WERI-Rb-1 (cell line): ENCODE measurements at regions not wholly inside any gene's neighbourhood (a gene's known extent, or its start where the extent isn't known, plus 50 kb on each side); places are given as distances from the start of the nearest gene placed in this dataset.
A peak's percentile ranks its signal among the peaks of the same experiment; 100 is the strongest.

Source experiments
- DNase-seq: peaks from one replicate; pipeline ENCODE4 v3.0.0-alpha.2; 2020
- H3K27ac ChIP-seq: fragments of 250-450 bp; sonication (Bioruptor Pico); 2 replicates; pipeline ENCODE4 v1.5.1; 2020; ENCODE audit warnings: mild to moderate bottlenecking, moderate library complexity
- H3K27me3 ChIP-seq: fragments of 250-450 bp; sonication (Bioruptor Pico); 2 replicates; pipeline ENCODE4 v1.5.1; 2021; ENCODE audit warnings: mild to moderate bottlenecking, low read depth, moderate library complexity; ENCODE audit not compliant: insufficient read depth, severe bottlenecking
- H3K36me3 ChIP-seq: fragments of 250-450 bp; sonication (Bioruptor Pico); 2 replicates; pipeline ENCODE4 v1.5.1; 2020; ENCODE audit warnings: mild to moderate bottlenecking, moderate library complexity
- H3K4me3 ChIP-seq: 2 replicates; pipeline ENCODE4 v1.5.1; 2011; ENCODE audit warnings: low read depth, mild to moderate bottlenecking, control low read depth, low read length
- H3K9me3 ChIP-seq: fragments of 250-450 bp; sonication (Bioruptor Pico); 2 replicates; pipeline ENCODE4 v1.5.1; 2021; ENCODE audit warnings: mild to moderate bottlenecking, moderate library complexity; ENCODE audit not compliant: severe bottlenecking
- TF ChIP-seq, protein P1 (sequence below): IDR thresholded peaks from 2 replicates; pipeline ENCODE4 v1.5.1; 2011; ENCODE audit warnings: low read depth, mild to moderate bottlenecking, control low read depth, inconsistent platforms, low read length

- TF ChIP-seq, protein P1, sequence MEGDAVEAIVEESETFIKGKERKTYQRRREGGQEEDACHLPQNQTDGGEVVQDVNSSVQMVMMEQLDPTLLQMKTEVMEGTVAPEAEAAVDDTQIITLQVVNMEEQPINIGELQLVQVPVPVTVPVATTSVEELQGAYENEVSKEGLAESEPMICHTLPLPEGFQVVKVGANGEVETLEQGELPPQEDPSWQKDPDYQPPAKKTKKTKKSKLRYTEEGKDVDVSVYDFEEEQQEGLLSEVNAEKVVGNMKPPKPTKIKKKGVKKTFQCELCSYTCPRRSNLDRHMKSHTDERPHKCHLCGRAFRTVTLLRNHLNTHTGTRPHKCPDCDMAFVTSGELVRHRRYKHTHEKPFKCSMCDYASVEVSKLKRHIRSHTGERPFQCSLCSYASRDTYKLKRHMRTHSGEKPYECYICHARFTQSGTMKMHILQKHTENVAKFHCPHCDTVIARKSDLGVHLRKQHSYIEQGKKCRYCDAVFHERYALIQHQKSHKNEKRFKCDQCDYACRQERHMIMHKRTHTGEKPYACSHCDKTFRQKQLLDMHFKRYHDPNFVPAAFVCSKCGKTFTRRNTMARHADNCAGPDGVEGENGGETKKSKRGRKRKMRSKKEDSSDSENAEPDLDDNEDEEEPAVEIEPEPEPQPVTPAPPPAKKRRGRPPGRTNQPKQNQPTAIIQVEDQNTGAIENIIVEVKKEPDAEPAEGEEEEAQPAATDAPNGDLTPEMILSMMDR, result no peak
- no peaks in the 10 kb centered on the region for H3K9me3 ChIP-seq
- no peak overlapping the region for H3K4me3 ChIP-seq
- H3K27me3 ChIP-seq, result no peaks in the 10 kb centered on the region
- no peaks in the 10 kb centered on the region for H3K36me3 ChIP-seq
- DNase-seq, result no peak
- H3K27ac ChIP-seq, result no peak overlapping the region
These were observed 52.1 kb upstream of the LAPTM5 start for GRCh38 chr1:30809514-30810263.

DNA sequence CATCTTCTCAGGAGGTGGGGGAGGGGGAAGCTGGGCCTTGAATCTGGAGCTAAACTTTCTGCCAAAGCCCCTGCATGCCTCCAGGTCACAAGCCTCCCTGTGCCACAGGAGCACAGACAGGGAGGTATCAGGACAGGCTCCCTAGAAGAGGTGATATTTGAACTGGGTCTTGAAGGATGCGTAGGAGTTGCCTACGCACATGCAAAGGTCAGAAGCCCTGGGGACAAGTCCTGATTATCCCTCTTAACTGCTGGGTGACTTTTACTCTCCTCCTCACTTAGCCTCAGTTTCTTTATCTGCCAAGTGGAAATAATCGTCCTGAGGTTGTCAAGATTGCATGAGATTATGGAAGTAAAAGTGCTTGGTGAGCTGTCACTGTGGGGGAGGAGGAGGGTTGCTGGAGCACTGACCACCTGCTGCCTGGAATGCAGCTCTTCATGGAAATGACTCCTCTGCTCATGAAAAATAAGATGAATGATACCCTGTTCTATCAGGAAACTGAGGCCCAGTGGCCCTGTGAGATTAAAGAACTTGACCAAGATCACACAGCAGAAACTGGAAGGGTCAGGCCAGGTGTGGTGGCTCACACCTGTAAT is 50.6 kb upstream of the LAPTM5 start:
- Histone ChIP-seq H3K27ac (no peak overlapping the region), H3K36me3 (no peaks in the 10 kb centered on the region), H3K4me3 (no peak overlapping the region), H3K9me3 (no peaks in the 10 kb centered on the region), H3K27me3 (no peaks in the 10 kb centered on the region)
- DNase-seq, result no peak
- TF ChIP-seq, protein P1, result no peak

- H3K27me3 ChIP-seq, result no peaks in the 10 kb centered on the region
- peak; percentile 57 for DNase-seq
- H3K27ac ChIP-seq, result no peak overlapping the region
- H3K4me3 ChIP-seq, result no peak overlapping the region
- H3K9me3 ChIP-seq, result no peaks in the 10 kb centered on the region
- H3K36me3 ChIP-seq, result no peaks in the 10 kb centered on the region
- TF ChIP-seq, protein P1, result no peak
These were observed 49.9 kb upstream of the LAPTM5 start for GRCh38 chr1:30807318-30808066.
